GM21360 (cell line): ENCODE measurements at regions not wholly inside any gene's neighbourhood (a gene's known extent, or its start where the extent isn't known, plus 50 kb on each side); places are given as distances from the start of the nearest gene placed in this dataset.

Experiments used
- ATAC-seq: cut with Tn5 transposase; IDR thresholded peaks from one replicate; pipeline ENCODE4 v1.9.1; 2021; ENCODE audit warnings: mild to moderate bottlenecking, moderate library complexity; ENCODE audit not compliant: unreplicated experiment

DNA sequence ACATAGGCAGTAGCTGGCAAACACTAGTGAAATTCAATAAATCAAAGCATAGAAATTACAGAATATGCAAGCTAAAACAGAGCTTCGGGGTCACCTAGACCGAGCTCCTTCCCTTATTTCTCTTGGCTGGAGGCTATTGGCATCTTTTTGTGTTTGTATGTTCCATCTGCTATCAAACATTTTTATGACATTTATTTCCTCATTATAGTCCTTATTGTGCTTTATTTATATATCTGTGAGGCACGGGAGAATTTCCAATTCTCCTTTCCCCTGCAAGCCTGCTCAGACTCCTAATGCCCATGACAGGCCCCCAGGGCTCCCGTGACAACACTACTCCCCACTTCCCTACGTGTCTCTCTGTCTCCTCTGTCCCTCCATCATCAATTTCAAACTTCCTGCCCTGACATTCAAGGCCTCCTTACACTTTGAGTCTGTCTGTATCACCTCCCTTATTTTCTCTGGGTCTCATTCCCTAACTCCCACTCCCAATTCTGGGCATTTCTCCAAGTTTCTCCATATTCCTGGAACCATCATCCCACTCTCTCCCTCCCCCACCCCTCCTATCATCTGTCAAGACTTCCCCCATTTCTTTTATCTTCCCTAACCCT is 316.9 kb downstream of the OSR1 start:
- ATAC-seq, result no peak

DNA sequence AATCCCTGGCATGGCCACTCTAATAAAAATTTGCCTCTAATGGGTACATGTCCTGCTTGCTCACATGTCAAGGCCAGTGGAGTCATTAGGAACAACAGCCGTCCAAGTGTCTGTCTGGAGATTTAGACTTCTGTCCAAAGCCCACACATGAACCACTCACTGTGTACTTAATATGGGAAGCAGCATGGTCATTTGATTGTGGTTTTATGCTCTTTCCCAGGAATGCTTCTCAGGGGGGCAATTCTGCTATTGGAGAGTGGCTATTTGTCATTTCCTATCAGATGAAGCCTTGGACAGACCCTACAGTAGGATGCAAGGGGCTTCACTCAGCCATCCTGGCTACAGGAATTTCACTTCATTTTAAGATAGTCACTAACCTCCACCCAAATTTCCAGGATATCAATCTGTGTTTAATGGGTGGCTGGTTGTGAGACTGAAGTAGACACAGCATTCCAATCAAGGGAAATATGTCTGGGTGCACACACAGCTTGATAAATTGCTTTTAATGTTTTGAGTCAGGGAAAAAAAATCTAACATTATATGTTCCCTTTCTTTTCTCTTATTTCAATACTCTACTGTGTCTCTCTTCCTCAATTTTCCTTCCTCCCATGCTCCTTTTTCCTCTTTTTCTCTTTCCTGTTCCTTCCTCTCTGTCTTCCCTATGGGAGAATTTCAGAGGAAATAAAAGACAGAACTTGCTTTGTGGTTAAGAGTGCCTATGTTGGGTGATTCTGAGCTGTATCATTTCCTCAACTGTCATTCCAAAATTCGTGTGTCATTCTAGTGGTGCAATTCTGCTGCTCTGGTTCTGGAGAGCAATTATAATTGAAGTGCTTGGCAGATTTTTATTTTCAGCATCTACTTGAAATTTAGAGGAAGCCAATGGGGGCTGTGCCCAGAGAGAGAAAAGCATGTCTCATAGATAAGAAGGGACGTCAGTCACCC is 320.1 kb downstream of the OSR1 start:
- no peak for ATAC-seq

DNA sequence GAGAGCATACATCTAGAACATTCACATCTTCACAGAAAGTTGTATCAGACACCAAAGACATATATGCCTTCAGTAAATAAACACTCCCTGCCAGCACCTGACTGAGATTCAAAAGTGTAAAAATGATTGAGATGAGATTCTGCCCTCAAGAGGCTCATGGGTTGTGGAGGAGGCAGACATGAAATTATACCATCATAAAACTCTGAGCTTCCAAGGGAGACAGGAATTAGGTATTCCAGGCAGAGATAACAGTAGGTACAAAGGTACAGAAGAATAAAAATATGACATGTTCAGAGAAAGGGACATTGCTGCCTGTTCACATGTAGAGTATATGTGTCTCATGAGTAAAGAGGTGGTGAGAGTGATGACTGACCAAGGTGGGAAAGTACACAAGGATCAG is 322.3 kb downstream of the OSR1 start:
- ATAC-seq, result no peak

DNA sequence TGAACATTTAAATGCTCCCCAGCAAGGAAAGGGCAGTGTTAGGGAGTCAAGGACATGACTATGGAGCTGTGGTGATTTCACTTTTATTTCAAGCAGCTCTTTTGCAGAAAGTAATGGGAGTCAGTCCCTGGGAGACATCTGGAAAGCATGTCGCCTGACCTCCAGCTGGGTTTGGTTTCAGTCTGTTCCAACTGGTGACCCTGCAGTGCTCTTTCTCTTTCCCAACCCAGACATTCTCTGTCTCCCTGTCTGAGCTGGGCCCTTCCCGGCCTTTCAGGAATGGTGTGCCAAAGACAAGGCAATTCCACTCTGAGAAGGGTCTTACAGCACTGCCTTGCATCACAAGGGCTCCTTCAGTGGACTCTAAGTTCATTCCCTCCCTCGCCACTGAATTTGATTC is 323.2 kb downstream of the OSR1 start:
- no peak for ATAC-seq

DNA sequence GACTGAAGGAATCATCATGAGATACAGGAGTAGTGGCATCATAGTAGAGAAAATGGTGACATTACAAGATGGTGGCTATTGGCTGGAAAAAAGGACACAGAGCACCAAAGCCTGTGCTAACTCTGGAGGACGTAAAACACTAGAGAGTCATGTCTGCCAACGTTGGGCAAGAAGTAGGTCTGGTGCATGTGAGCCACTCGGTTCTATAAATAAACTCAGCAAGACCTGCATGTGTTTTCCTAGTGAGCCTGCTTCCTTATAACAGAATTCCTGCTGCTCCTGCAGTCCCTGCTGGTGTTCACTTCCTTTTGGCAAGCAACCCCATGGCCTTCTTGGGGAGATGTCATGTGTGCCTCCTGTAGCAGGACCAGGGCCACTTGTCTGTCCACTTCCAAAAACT is 325.2 kb downstream of the OSR1 start:
- ATAC-seq, result no peak

DNA sequence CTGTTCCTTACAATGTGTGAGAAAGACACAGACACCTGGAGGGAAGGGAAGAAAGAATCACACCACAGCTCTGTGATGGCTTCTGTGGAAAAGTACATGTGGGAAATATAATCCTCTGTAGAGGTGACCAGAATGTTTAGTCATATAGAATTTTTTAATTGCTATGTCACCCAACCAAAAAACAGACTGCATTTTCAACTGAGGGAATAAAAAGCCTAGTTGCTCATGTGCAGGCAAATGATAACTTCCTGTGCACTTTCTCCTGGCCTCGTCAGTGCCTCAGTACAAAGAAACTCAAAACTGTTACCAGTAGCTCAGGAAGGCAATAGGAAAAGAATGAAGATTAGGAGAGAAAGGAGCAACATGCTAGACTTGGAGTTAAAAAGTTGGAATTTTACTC is 326.8 kb downstream of the OSR1 start:
- ATAC-seq, result no peak

DNA sequence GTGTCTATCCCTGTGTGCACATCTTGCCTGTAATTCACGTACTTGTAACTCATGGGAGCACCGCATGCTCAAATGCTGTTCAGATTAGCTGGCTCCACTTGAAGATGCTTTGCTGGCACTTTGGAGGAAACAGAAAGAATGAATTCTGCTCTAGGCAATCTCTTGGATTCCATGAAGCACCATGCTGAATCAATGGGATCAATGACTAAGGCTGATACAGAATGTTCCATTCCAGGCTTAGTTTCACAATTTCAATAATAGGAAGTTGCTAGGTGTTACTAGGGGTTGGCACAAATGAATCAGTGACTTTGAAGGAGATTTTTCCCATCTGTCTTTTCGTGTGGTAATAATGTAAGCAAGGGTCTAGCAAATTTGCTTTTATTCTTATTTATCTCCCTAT is 328.8 kb downstream of the OSR1 start:
- ATAC-seq, result no peak

DNA sequence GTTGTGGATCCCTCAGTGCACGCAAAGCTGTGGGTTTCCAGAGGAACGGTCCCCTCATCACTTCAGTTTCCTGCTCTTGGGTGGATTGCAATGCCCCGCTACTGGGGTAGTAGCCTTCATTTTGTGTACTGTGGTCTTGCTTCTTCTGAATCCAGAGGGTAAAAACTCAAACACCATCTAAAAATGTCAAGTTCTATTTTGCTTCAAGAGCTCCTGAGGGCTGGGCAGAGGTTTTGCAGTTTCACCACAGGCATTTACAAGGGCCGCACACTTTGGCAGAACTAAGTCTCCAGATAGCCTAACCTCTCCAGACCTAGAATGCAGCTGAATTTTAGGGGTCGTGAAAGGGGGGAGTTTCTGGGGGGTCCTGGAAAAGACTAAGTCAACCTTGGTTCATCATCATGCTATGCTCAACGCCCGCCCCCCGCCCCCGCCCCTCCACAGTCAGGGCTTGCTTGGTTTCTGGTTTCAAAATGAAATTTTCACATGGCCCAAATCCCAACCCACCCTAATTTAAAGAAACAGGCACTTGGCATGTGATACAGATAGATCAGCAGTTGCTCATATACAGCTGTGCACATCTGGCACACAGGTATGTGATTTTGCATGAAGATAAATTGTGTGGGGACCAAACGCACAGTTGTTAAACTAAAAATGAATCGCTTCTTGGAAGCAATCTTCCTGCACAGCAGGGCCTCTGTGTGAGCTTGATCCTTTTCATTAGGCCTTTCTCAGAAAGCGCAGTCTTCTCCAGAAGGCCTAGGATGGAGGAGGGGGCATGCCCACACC is 329.6 kb downstream of the OSR1 start:
- ATAC-seq, result no peak

DNA sequence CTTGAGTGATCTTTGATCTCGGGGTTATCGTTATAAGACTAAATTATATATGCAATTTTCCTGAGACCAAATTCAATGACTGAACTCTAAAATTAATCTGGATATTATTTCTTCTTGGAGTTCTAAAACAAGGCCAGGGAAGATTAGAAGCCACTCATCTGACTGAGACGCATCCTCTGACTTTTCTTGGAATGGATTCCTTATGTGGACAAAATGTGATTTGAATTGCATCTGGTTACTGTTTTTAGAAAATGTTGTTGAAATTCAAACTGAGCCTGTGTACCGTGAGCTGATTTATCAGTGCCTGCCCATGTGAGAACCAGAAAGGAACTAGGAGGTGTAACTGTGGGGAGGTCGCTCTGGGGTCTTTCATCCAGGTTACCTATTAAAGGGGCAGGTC is 330.8 kb downstream of the OSR1 start:
- no peak for ATAC-seq

DNA sequence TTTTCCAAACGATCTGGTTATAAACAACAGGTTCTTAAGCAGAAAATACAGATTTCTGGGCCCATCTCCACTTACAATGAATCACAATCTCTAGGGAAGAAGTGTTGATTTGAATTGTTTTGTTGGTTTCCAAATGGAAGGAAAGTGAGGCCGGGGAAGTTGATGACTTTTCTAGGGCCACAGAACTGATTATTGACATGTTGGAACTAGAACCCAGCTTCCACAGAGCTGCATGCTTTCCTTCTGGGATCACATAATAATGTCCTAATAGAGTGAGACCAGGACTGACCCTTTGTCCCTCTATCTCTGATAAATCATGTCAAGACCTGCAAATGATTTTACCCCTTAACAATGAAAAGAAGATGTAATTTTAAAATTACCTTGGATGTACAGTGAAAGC is 332.2 kb downstream of the OSR1 start:
- no peak for ATAC-seq

DNA sequence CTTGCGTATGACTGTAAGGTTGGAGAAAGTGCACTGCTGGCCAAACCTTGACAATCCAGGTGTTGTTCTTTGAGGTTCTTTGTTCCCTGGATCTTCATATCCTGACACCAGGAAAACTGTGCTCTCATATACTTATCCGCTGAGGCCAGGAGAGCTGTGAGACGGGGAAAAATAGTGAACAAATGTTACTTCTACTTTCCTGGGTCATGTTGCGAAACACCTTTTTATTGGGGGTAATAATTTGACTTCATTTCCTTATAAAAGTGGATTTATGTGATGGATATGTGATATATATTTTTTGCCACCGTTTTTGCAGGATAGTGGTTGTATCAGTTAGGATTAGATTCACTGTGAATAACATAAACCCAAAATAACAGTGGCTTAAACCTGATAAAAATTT is 336.1 kb downstream of the OSR1 start:
- ATAC-seq, result no peak

DNA sequence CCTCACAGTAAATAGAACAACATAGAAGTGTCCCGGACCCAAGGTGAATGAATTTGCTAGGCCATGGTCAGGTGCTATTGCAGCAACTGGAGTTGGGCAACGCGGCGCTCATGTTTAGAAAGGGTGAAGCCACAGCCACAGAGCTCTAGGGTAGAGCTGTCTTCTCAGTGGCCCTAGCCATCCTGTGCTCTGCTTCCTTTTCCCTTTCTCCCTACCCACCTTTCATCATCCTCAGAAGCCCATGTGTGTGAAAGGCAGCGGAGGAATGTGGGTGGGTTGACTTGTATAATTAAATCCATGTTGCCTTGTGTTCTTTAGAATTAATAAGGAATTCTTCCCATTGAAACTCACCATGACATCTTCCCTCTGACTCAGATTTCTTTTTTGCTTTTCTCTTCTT is 336.7 kb downstream of the OSR1 start:
- ATAC-seq, result no peak

DNA sequence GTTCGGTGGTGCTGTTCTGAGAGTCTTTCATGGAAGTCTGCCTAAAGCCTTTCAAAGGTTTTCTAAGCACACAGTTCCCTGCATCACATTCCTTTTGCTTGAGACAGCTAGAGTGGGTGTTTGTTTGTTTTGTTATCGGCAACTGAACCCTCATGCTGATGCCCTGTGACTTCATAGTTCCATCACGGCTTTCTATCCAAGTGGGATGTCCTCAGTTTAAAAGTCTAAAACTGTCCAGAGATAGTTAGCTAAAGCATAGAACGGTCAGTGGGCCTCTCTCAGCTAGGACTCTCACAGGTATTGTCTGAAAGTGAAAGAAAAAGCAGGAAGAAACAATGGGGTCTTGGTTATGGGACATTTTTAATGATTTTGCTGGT is 337.3 kb downstream of the OSR1 start:
- ATAC-seq, result no peak

DNA sequence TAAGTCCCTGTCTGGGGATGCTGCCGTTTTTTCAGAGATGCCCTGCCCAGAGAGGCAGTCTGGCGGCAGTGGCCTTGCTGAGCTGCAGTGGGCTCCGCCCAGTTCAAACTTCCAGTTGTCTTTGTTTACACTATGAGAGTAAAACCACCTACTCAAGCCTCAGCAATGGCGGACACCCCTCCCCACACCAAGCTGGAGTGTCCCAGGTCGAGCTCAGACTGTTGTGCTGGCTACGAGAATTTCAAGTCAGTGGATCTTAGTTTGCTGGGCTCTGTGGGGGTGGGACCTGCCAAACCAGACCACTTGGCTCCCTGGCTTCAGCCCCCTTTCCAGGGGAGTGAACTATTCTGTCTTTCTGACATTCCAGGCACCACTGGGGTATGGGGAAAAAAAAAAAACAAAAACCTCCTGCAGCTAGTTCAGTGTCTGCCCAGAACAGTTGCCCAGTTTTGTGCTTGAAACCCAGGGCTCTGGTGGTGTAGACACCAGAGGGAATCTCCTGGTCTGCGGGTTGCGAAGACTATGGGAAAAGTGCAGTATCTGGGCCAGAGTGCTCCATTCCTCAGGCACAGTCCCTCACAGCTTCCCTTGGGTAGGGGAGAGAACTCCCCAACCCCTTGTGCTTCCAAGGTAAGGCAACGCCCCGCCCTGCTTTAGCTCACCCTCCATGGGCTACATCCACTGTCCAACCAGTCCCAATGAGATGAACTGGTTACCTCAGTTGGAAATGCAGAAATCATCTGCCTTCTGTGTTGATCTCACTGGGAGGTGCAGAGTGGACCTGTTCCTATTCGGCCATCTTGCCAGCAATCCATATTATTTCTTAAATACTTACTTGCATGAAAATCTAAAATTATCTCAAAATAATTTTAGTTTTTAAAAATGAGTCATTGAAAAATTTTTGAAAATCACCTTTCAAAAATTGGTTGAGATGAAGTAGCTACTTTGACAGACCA is 338.0 kb downstream of the OSR1 start:
- no peak for ATAC-seq

DNA sequence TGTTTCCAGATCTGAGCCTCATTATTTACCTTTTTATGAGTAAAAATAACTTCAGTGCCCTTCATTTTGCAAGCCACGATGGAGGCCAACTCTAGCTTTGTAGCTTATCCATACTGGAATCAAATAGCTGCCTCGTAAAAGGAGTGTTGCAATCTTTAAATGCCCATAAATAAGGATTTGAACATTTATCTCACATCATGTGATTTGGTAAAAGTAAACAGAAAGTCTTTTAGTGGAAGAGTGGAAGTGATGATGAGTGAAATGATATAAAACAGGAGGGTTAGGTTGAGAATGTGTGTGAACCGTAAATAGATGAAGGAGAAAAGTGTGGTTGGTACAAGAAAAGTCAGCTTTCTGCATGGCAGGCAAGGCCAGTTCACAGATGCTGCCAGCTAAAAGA is 348.9 kb downstream of the OSR1 start:
- no peak for ATAC-seq

DNA sequence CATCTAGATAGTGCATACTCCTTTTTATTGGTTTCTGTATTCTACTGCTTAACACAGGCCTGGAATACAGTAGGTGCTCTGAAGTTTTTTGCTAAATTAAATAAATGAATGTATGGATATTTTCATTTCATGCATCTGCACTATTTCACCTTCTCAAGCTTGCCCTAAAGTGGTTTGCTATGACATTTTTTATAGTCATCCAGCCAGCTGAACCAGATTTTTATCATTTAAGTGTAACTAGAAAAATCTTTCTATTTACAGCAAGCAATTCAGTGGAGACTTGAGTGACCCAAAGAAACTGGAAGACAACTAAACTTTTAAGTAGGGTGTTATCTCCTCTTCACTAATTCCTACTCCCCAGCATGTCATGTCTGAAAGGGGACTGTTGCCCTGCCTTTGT is 354.9 kb downstream of the OSR1 start:
- ATAC-seq, result no peak

DNA sequence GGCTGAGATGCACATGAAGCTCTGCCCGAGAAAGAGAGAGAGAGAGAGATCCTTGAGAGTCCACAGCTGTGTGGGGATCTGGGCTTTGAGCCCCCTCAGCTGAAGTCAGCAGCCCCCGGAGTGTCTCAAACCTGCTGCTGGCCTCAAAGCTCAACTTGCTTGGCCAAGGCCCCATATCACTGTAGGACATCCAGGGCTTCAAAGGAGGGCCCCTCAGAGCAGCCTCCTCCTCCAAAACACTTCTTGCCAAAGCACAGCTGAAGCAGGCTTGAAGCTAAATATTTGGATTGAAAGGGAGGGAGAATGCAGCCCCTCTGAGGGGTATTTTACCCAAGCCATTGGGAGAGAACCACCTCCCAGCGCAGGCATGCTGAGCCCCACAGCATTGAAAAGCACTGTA is 357.6 kb downstream of the OSR1 start:
- no peak for ATAC-seq

DNA sequence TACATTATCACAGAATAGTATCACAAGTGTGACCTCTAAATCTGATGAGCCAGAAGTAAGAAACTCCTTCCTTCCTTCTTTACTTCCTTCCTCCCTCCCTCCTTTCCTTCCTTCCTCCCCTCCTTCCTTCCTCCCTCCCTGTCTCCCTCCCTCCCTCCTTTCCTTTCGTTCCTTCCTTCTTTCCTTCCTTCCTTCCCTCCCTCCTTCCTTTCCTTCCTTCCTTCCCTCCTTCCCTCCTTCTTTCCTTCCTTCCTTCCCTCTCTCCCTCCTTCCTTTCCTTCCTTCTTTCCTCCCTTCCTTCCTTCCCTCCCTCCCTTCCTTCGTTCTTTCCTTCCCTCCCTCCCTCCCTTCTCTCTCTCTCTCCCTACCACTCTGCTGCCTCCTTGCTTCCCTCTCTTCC is 359.2 kb downstream of the OSR1 start:
- ATAC-seq, result no peak

DNA sequence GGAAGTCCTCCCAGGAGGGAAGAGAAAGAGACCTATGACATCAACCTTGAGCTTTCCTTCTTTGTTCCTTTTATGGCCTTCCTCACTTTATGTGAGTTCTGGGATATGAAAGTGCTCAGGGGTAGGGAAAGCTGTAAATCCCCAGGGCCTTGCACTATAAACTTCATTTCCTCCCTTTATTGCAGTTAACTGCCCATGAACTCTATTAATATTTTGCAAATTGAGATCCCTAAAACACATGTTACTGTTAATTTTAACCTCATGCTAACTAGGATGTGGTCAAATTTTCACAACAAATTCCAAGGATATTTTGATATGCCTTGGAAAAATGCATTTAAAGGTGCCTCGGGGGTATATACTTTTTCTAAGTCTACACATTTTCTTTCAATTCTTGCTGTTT is 359.9 kb downstream of the OSR1 start:
- ATAC-seq, result no peak

DNA sequence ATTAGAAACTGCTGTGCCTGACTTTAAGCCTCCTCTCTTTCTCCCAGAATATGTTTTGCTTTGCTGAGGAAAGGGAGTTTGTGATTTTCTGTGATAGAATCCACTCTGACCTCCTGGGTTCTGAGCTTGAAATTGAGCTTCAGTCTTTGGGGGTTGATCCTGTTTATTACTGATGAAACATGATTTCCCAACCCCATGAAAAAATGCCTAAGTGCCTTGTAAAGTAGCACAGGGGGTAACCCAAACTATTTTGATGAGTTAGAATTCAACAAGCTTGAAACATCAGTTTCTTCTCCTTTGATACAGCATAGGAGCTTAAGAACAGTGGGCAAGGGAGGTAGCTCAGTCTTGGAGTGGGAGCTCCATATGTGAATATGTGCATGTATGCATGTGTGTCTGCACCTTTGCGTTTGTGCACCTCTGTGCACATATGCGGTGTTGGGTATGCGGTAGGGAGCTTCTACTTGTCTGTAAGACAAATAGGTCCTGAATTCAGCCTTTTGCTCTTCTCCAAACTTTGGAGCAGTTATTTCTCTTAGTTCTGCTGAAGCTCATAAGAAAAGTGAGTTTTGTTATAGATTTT is 364.6 kb downstream of the OSR1 start:
- no peak for ATAC-seq
